LHCN-M2 (cell line): ENCODE measurements at regions not wholly inside any gene's neighbourhood (a gene's known extent, or its start where the extent isn't known, plus 50 kb on each side); places are given as distances from the start of the nearest gene placed in this dataset.

ENCODE experiments used
- DNase-seq: peaks from one replicate; pipeline ENCODE4 v3.0.0-alpha.2; 2012; ENCODE audit warnings: low read depth

GRCh38 chr1:116322752-116323405 is 50.2 kb upstream of the ATP1A1 start:
- DNase-seq: no peak
